CD14-positive monocyte (primary cell): ENCODE measurements at regions not wholly inside any gene's neighbourhood (a gene's known extent, or its start where the extent isn't known, plus 50 kb on each side); places are given as distances from the start of the nearest gene placed in this dataset.

Source experiments
- DNase-seq, 3 donors: peaks; one replicate each; pipeline ENCODE4 v3.0.0-alpha.2; 2011 to 2022
- H2AFZ ChIP-seq: 2 replicates; pipeline ENCODE4 v1.6.0; 2012; ENCODE audit warnings: mild to moderate bottlenecking, low read depth, low read length, inconsistent platforms; ENCODE audit not compliant: insufficient read depth, poor library complexity, severe bottlenecking
- H3K27ac ChIP-seq, 2 donors: 1 replicate in 1 of 2; 2 replicates in 1 of 2; pipeline ENCODE4 v1.5.1; 2012 to 2013; ENCODE audit warnings: low read length in 2 of 2, control low read depth in 1 of 2, inconsistent platforms in 1 of 2, low read depth in 1 of 2, mild to moderate bottlenecking in 1 of 2
- H3K27me3 ChIP-seq, 2 donors: one replicate each; pipeline versions ENCODE4 v1.6.0 to v1.6.1; 2011 to 2013; ENCODE audit warnings: low read length in 2 of 2; ENCODE audit not compliant: control insufficient read depth in 2 of 2, insufficient read depth in 2 of 2
- H3K36me3 ChIP-seq, 2 donors: replicated peaks in 1 of 2; 1 replicate in 1 of 2; 2 replicates in 1 of 2; pipeline versions ENCODE4 v1.5.1 to v1.6.1; 2012 to 2013; ENCODE audit warnings: low read length in 2 of 2, control low read depth in 1 of 2, inconsistent platforms in 1 of 2, mild to moderate bottlenecking in 1 of 2; ENCODE audit not compliant: insufficient read depth in 2 of 2, control insufficient read depth in 1 of 2
- H3K4me1 ChIP-seq, 2 donors: 1 replicate in 1 of 2; 2 replicates in 1 of 2; pipeline versions ENCODE4 v1.5.1 to v1.6.1; 2012 to 2013; ENCODE audit warnings: low read length in 2 of 2, control low read depth in 1 of 2, inconsistent platforms in 1 of 2, mild to moderate bottlenecking in 1 of 2, moderate library complexity in 1 of 2; ENCODE audit not compliant: insufficient read depth in 2 of 2, control insufficient read depth in 1 of 2
- H3K4me2 ChIP-seq: replicated peaks from 2 replicates; pipeline ENCODE3; 2012; ENCODE audit warnings: low read length, moderate library complexity, mild to moderate bottlenecking; ENCODE audit not compliant: poor library complexity, severe bottlenecking; ENCODE audit errors: extremely low read depth
- H3K4me3 ChIP-seq, 3 experiments: fragments of 200-600 bp in 1 of 3; sonication (generic) in 1 of 3; replicated peaks in 1 of 3; 1 replicate in 2 of 3; 2 replicates in 1 of 3; pipeline ENCODE4 v1.5.1; 2011 to 2013; ENCODE audit warnings: low read length in 3 of 3, mild to moderate bottlenecking in 3 of 3, control low read depth in 2 of 3, low read depth in 2 of 3, inconsistent platforms in 1 of 3, moderate library complexity in 1 of 3
- H3K79me2 ChIP-seq: 2 replicates; pipeline ENCODE4 v1.6.0; 2012; ENCODE audit warnings: mild to moderate bottlenecking, control low read depth, inconsistent platforms, low read length, moderate library complexity; ENCODE audit not compliant: insufficient read depth
- H3K9ac ChIP-seq: 2 replicates; pipeline ENCODE4 v1.6.0; 2017; ENCODE audit warnings: low read length, mild to moderate bottlenecking; ENCODE audit not compliant: insufficient read depth, poor library complexity, severe bottlenecking
- H3K9me3 ChIP-seq, 2 donors: replicated peaks in 1 of 2; 1 replicate in 1 of 2; 2 replicates in 1 of 2; pipeline versions ENCODE4 v1.5.1 to v1.6.1; 2012 to 2013; ENCODE audit warnings: low read length in 2 of 2, control low read depth in 1 of 2; ENCODE audit not compliant: control insufficient read depth in 1 of 2, insufficient read depth in 1 of 2
- H4K20me1 ChIP-seq: 2 replicates; pipeline ENCODE4 v1.6.0; 2012; ENCODE audit warnings: mild to moderate bottlenecking, low read length, control low read depth, moderate library complexity; ENCODE audit not compliant: insufficient read depth
- H3K27ac Mint-ChIP-seq, 7 donors: one replicate each; pipeline ENCODE4 v1.8.0; 2020; ENCODE audit warnings: mild to moderate bottlenecking in 7 of 7, mixed read lengths in 7 of 7, moderate library complexity in 6 of 7, inconsistent platforms in 2 of 7
- H3K27me3 Mint-ChIP-seq, 3 donors: one replicate each; pipeline ENCODE4 v1.8.0; 2021 to 2022; ENCODE audit warnings: low read depth in 3 of 3, mild to moderate bottlenecking in 3 of 3, mixed read lengths in 3 of 3, moderate library complexity in 3 of 3, inconsistent platforms in 1 of 3
- H3K36me3 Mint-ChIP-seq, 2 donors: one replicate each; pipeline ENCODE4 v1.8.0; 2020; ENCODE audit warnings: mixed read lengths in 2 of 2, inconsistent platforms in 1 of 2, mild to moderate bottlenecking in 1 of 2
- H3K4me1 Mint-ChIP-seq: one replicate; pipeline ENCODE4 v1.8.0; 2020; ENCODE audit warnings: mild to moderate bottlenecking, mixed read lengths
- H3K4me3 Mint-ChIP-seq, 2 donors: one replicate each; pipeline ENCODE4 v1.8.0; 2020; ENCODE audit warnings: mild to moderate bottlenecking in 2 of 2, mixed read lengths in 2 of 2, moderate library complexity in 1 of 2
- H3K9me3 Mint-ChIP-seq, 7 donors: one replicate each; pipeline ENCODE4 v1.8.0; 2020 to 2022; ENCODE audit warnings: mixed read lengths in 7 of 7, mild to moderate bottlenecking in 6 of 7, moderate library complexity in 6 of 7, inconsistent platforms in 2 of 7
- WGBS: methylation state at CpG from one replicate; pipeline ENCODE4 v1.1.5; 2013; ENCODE audit warnings: missing lambda C conversion rate; ENCODE audit not compliant: insufficient coverage; 5-methylcytosine and 5-hydroxymethylcytosine counted together
- intact Hi-C, 2 donors: fragments of 100-400 bp; cut with micrococcal nuclease; formaldehyde crosslinking; loops; one replicate each; pipeline versions ENCODE4 v1.15.0 to v1.15.1; 2023
- TF ChIP-seq, protein P1 (sequence below): fragments of 200-600 bp; IDR thresholded peaks from one replicate; pipeline ENCODE4 v1.8.0; 2022; ENCODE audit warnings: antibody characterized with exemption, mild to moderate bottlenecking

DNA sequence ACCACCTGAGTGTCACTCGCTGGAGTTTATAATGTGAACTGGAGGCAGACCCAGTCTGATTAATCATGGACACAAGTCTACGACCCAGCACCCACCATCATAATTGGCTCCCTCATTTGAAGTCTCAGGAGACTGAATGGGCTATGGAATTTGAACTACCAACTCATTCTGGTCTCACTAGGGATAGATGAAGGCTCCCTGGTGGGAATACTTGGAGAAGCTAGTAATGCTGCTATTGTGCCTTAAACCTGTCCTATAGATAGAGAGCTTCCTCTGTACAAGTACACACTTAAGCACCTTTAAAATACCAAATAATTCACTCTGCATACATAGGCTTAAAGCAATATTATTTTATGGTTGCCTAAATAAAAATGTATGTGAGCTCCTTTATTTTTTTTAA, 90.8 kb upstream of the SMARCAD1 start:
- Histone ChIP-seq H3K27ac (no peak overlapping the region), H4K20me1 (no peaks in the 10 kb centered on the region), H3K4me2 (no peak overlapping the region), H3K27me3 (no peaks in the 10 kb centered on the region), H3K4me1 (no peaks in the 10 kb centered on the region), H3K36me3 (no peaks in the 10 kb centered on the region), H3K9me3 (no peaks in the 10 kb centered on the region), H2AFZ (no peak overlapping the region), H3K9ac (no peak overlapping the region), H3K79me2 (no peaks in the 10 kb centered on the region), H3K4me3 (no peak overlapping the region)
- H3K9me3 Mint-ChIP-seq: peaks cover 0 to 3% (median 0%) of the 10 kb centered on the region in 7 donors
- H3K4me3 Mint-ChIP-seq: no peak overlapping the region
- intact Hi-C loops: no loop called here
- peaks cover 0 to 7% (median 2%) of the 10 kb centered on the region in 3 donors for H3K27me3 Mint-ChIP-seq
- H3K27ac Mint-ChIP-seq: no peak overlapping the region
- H3K4me1 Mint-ChIP-seq: no peaks in the 10 kb centered on the region
- DNase-seq: no peak
- no peaks in the 10 kb centered on the region for H3K36me3 Mint-ChIP-seq
- TF ChIP-seq, protein P1, sequence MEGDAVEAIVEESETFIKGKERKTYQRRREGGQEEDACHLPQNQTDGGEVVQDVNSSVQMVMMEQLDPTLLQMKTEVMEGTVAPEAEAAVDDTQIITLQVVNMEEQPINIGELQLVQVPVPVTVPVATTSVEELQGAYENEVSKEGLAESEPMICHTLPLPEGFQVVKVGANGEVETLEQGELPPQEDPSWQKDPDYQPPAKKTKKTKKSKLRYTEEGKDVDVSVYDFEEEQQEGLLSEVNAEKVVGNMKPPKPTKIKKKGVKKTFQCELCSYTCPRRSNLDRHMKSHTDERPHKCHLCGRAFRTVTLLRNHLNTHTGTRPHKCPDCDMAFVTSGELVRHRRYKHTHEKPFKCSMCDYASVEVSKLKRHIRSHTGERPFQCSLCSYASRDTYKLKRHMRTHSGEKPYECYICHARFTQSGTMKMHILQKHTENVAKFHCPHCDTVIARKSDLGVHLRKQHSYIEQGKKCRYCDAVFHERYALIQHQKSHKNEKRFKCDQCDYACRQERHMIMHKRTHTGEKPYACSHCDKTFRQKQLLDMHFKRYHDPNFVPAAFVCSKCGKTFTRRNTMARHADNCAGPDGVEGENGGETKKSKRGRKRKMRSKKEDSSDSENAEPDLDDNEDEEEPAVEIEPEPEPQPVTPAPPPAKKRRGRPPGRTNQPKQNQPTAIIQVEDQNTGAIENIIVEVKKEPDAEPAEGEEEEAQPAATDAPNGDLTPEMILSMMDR: no peak
- WGBS: no CpG with 5 or more reads among the region's 2 CpGs

DNA sequence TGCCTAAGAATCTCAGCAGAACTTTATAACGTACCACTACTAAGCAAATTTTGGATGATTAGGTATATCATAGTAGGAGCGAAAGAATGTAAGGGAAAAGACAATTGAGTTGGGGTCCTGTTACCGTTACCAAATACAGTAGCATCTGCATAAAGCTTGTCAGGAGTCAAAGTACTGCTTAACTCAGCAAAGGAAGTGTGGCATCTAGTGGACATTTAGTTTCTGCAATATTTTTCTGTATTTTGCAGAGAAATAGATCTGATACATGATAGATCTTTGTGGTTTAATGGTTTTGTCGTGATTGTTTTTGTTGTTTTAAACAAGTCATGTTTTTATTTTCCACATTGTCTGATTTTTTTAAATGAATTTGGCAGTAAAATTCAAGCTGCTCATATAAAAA, 81.0 kb upstream of the SMARCAD1 start:
- DNase-seq: no peak
- Histone ChIP-seq H3K79me2 (no peaks in the 10 kb centered on the region), H3K4me3 (no peak overlapping the region), H3K4me1 (no peaks in the 10 kb centered on the region), H3K27me3 (no peaks in the 10 kb centered on the region), H4K20me1 (no peaks in the 10 kb centered on the region), H3K4me2 (no peak overlapping the region), H3K9ac (no peak overlapping the region), H3K9me3 (no peaks in the 10 kb centered on the region), H3K27ac (no peak overlapping the region), H2AFZ (no peak overlapping the region), H3K36me3 (no peaks in the 10 kb centered on the region)
- 73% methylated on average over 2 of the region's 4 CpGs for WGBS
- H3K27me3 Mint-ChIP-seq: peaks cover 0 to 3% (median 2%) of the 10 kb centered on the region in 3 donors
- H3K36me3 Mint-ChIP-seq: no peaks in the 10 kb centered on the region
- no peak overlapping the region for H3K27ac Mint-ChIP-seq
- no peaks in the 10 kb centered on the region for H3K4me1 Mint-ChIP-seq
- intact Hi-C loops: no loop called here
- no peaks in the 10 kb centered on the region for H3K9me3 Mint-ChIP-seq
- TF ChIP-seq, protein P1: no peak
- H3K4me3 Mint-ChIP-seq: no peak overlapping the region
